HFF-Myc (cell line): ENCODE measurements at regions not wholly inside any gene's neighbourhood (a gene's known extent, or its start where the extent isn't known, plus 50 kb on each side); places are given as distances from the start of the nearest gene placed in this dataset.

ENCODE experiments used
- DNase-seq: peaks from one replicate; pipeline ENCODE4 v3.0.0-alpha.2; 2011; ENCODE audit warnings: low read depth; ENCODE audit errors: extremely low read depth
- H3K4me3 ChIP-seq: replicated peaks from 2 replicates; pipeline ENCODE4 v1.5.1; 2011; ENCODE audit warnings: low read depth, mild to moderate bottlenecking, control low read depth, low read length
- CTCF ChIP-seq: IDR thresholded peaks from 2 replicates; pipeline ENCODE4 v1.5.1; 2012; ENCODE audit warnings: mild to moderate bottlenecking, low read depth, low read length, control low read depth; ENCODE audit errors: missing control alignments

- H3K4me3 ChIP-seq: no peak overlapping the region
- TF ChIP-seq CTCF: no peak
These were observed 60.2 kb downstream of the PDE6H start for GRCh38 chr12:15033029-15033428.

GRCh38 chr12:15033641-15034040, 60.8 kb downstream of the PDE6H start:
- no peak for TF ChIP-seq CTCF
- no peak for DNase-seq
- H3K4me3 ChIP-seq: no peak overlapping the region

More at GRCh38 chr12:15033029-15033428, 60.2 kb downstream of the PDE6H start:
- DNase-seq: no peak

GRCh38 chr12:15035185-15035584, 62.3 kb downstream of the PDE6H start:
- DNase-seq: no peak
- H3K4me3 ChIP-seq: no peak overlapping the region

GRCh38 chr12:15037091-15037687, 64.3 kb downstream of the PDE6H start:
- H3K4me3 ChIP-seq: no peak overlapping the region
- no peak for TF ChIP-seq CTCF
- no peak for DNase-seq

More at GRCh38 chr12:15035185-15035584, 62.3 kb downstream of the PDE6H start:
- no peak for TF ChIP-seq CTCF

GRCh38 chr12:15038137-15038536, 65.3 kb downstream of the PDE6H start:
- H3K4me3 ChIP-seq: no peak overlapping the region
- no peak for DNase-seq
- no peak for TF ChIP-seq CTCF

- no peak for DNase-seq
These were observed 71.6 kb downstream of the PDE6H start for GRCh38 chr12:15044471-15044870.

More at GRCh38 chr12:15044471-15044870, 71.6 kb downstream of the PDE6H start:
- no peak overlapping the region for H3K4me3 ChIP-seq
- TF ChIP-seq CTCF: no peak
